ENCODE measurements at regions not wholly inside any gene's neighbourhood (a gene's known extent, or its start where the extent isn't known, plus 50 kb on each side); places are given as distances from the start of the nearest gene placed in this dataset.

DNA sequence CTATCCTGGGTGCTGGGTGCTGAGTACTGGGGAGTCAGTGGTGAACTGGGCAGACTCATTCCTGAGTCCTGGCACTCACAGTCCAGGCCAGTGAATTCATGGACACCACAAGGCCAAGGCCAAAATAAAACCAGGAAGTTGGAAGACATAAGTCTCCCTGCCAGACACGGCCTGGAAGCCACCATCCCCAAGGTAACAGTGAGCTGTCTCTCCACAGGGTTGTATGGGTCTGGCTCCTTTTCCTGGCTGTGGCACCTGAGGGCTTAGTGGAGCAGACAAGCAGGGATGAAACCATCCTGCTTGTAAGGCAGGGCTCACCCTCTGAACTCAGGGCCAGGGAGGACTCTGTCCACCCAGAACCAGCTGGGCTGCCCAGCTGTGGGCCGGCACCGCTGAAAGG, 54.7 kb upstream of the ALX4 start:
- no TSS peak for BruUV-seq (replicated peaks)
- POLR2A ChIA-PET, result no interaction called here
- Histone ChIP-seq H3K36me3 (ENCODE audit: control insufficient read depth, insufficient read depth, low read length) (no peaks in the 10 kb centered on the region), H3K27me3 (ENCODE audit: control insufficient read depth, insufficient read depth, low read length) (peaks cover 15% of the 10 kb centered on the region), H3K4me3 (ENCODE audit: low read depth in 2 of 2, low read length in 2 of 2) (no peak overlapping the region), H3K27ac (ENCODE audit: low read length) (no peak overlapping the region), H3K4me1 (ENCODE audit: control insufficient read depth, insufficient read depth, low read length) (no peaks in the 10 kb centered on the region), H3K9me3 (ENCODE audit: control insufficient read depth, insufficient read depth, low read depth, low read length) (no peaks in the 10 kb centered on the region)
- no peak for ATAC-seq
- no peak for DNase-seq (ENCODE audit: low read depth, low spot score)
- intact Hi-C loops (cut with micrococcal nuclease; ENCODE audit: unreplicated experiment), result no loop called here
- in situ Hi-C loops (cut with HindIII; ENCODE audit: low pct_unique_long_range_greater_than_20kb, low sequenced_read_pairs), result no loop called here
- TF ChIP-seq TCF7L2 (IDR thresholded peaks at IDR 0.05; ENCODE audit: low read depth, low read length) (no peak), SIN3A (IDR thresholded peaks at IDR 0.05; ENCODE audit: borderline replicate concordance, insufficient read depth, low read depth, low read length) (no peak), POLR2AphosphoS5 (IDR thresholded peaks at IDR 0.05; ENCODE audit: low read depth, low read length) (no peak)
- TF ChIP-seq, protein P1, sequence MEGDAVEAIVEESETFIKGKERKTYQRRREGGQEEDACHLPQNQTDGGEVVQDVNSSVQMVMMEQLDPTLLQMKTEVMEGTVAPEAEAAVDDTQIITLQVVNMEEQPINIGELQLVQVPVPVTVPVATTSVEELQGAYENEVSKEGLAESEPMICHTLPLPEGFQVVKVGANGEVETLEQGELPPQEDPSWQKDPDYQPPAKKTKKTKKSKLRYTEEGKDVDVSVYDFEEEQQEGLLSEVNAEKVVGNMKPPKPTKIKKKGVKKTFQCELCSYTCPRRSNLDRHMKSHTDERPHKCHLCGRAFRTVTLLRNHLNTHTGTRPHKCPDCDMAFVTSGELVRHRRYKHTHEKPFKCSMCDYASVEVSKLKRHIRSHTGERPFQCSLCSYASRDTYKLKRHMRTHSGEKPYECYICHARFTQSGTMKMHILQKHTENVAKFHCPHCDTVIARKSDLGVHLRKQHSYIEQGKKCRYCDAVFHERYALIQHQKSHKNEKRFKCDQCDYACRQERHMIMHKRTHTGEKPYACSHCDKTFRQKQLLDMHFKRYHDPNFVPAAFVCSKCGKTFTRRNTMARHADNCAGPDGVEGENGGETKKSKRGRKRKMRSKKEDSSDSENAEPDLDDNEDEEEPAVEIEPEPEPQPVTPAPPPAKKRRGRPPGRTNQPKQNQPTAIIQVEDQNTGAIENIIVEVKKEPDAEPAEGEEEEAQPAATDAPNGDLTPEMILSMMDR (IDR thresholded peaks at IDR 0.05), result no peak
- TF ChIP-seq, protein P2, sequence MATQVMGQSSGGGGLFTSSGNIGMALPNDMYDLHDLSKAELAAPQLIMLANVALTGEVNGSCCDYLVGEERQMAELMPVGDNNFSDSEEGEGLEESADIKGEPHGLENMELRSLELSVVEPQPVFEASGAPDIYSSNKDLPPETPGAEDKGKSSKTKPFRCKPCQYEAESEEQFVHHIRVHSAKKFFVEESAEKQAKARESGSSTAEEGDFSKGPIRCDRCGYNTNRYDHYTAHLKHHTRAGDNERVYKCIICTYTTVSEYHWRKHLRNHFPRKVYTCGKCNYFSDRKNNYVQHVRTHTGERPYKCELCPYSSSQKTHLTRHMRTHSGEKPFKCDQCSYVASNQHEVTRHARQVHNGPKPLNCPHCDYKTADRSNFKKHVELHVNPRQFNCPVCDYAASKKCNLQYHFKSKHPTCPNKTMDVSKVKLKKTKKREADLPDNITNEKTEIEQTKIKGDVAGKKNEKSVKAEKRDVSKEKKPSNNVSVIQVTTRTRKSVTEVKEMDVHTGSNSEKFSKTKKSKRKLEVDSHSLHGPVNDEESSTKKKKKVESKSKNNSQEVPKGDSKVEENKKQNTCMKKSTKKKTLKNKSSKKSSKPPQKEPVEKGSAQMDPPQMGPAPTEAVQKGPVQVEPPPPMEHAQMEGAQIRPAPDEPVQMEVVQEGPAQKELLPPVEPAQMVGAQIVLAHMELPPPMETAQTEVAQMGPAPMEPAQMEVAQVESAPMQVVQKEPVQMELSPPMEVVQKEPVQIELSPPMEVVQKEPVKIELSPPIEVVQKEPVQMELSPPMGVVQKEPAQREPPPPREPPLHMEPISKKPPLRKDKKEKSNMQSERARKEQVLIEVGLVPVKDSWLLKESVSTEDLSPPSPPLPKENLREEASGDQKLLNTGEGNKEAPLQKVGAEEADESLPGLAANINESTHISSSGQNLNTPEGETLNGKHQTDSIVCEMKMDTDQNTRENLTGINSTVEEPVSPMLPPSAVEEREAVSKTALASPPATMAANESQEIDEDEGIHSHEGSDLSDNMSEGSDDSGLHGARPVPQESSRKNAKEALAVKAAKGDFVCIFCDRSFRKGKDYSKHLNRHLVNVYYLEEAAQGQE (IDR thresholded peaks at IDR 0.05; ENCODE audit: insufficient read depth in 1 of 2, low read depth in 2 of 2, low read length in 1 of 2), result no peak
- CTCF ChIA-PET, result no interaction called here

DNA sequence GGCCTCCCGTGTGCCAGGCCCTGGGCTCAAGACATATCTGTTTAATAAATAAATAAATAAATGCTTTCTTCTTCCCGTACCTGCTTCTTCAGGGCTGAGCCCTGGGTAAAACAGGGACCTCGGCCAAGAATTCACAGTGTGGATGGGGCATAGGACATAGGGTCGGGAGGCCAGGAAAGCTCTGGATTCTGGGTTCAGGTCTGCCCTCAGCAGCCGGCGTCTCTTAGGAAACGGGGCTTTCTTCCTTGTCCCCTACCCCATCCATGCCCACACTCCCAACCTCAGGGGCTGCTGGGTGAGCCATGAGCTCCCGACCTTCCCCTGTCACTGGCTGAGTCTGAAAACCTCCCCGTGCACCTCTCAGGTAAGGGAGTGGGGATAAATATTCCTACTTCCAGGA, 55.7 kb upstream of the ALX4 start:
- H3K4me1 ChIP-seq (ENCODE audit: control insufficient read depth, insufficient read depth, low read length), result no peaks in the 10 kb centered on the region
- no peak overlapping the region for H3K4me3 ChIP-seq (ENCODE audit: low read depth in 2 of 2, low read length in 2 of 2)
- TF ChIP-seq, protein P1 (IDR thresholded peaks at IDR 0.05), result no peak
- TF ChIP-seq SIN3A (IDR thresholded peaks at IDR 0.05; ENCODE audit: borderline replicate concordance, insufficient read depth, low read depth, low read length) (no peak), POLR2AphosphoS5 (IDR thresholded peaks at IDR 0.05; ENCODE audit: low read depth, low read length) (no peak), TCF7L2 (IDR thresholded peaks at IDR 0.05; ENCODE audit: low read depth, low read length) (no peak)
- TF ChIP-seq, protein P2 (IDR thresholded peaks at IDR 0.05; ENCODE audit: insufficient read depth in 1 of 2, low read depth in 2 of 2, low read length in 1 of 2), result no peak
- in situ Hi-C loops (cut with HindIII; ENCODE audit: low pct_unique_long_range_greater_than_20kb, low sequenced_read_pairs), result no loop called here
- no peaks in the 10 kb centered on the region for H3K36me3 ChIP-seq (ENCODE audit: control insufficient read depth, insufficient read depth, low read length)
- ChIA-PET CTCF (no interaction called here), POLR2A (no interaction called here)
- H3K9me3 ChIP-seq (ENCODE audit: control insufficient read depth, insufficient read depth, low read depth, low read length), result no peaks in the 10 kb centered on the region
- H3K27ac ChIP-seq (ENCODE audit: low read length), result no peak overlapping the region
- H3K27me3 ChIP-seq (ENCODE audit: control insufficient read depth, insufficient read depth, low read length), result peaks cover 15% of the 10 kb centered on the region
- ATAC-seq (no peak), DNase-seq (ENCODE audit: low read depth, low spot score) (no peak)
- intact Hi-C loops (cut with micrococcal nuclease; ENCODE audit: unreplicated experiment), result no loop called here
- BruUV-seq (replicated peaks), result no TSS peak

Measured in Panc1 (cell line).